Rectal smooth muscle tissue (tissue), 1 donor: ENCODE measurements at regions not wholly inside any gene's neighbourhood (a gene's known extent, or its start where the extent isn't known, plus 50 kb on each side); places are given as distances from the start of the nearest gene placed in this dataset.

Source experiments
- H3K27ac ChIP-seq: one replicate; pipeline ENCODE4 v1.7.0; 2013; ENCODE audit warnings: low read depth, low read length, inconsistent platforms
- H3K27me3 ChIP-seq: one replicate; pipeline ENCODE4 v1.7.0; 2013; ENCODE audit warnings: low read length; ENCODE audit not compliant: control insufficient read depth, insufficient read depth
- H3K36me3 ChIP-seq: one replicate; pipeline ENCODE4 v1.7.0; 2013; ENCODE audit warnings: low read length; ENCODE audit not compliant: control insufficient read depth, insufficient read depth
- H3K4me1 ChIP-seq: one replicate; pipeline ENCODE4 v1.7.0; 2013; ENCODE audit warnings: low read length; ENCODE audit not compliant: control insufficient read depth, insufficient read depth
- H3K4me3 ChIP-seq: one replicate; pipeline ENCODE4 v1.7.0; 2013; ENCODE audit warnings: low read length
- H3K9ac ChIP-seq: one replicate; pipeline ENCODE4 v1.7.0; 2013; ENCODE audit warnings: low read length

GRCh38 chr4:111579767-111580166 is 565.5 kb upstream of the FAM241A start:
- H3K4me1 ChIP-seq, result no peaks in the 10 kb centered on the region

DNA sequence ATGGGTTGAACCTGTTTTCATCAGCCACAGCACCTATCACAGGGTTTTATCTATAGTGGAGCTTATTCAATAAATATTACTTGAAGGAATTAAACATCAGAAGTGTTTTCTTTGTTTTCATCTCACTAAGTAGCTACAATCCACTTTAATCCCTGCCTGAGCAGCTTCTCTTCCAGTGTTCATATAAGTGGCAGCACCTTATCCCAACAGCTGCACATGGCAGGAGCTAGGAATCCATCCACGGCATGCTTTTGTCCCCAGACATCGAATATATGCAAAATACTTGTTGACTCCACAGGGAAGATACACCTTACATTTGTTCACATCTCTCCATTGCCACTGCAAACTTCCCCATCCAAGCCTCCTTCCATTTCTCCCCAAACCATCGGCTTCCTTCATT is 549.8 kb upstream of the FAM241A start:
- H3K36me3 ChIP-seq, result no peaks in the 10 kb centered on the region
- H3K27me3 ChIP-seq, result no peaks in the 10 kb centered on the region

More at GRCh38 chr4:111579767-111580166, 565.5 kb upstream of the FAM241A start:
- no peaks in the 10 kb centered on the region for H3K36me3 ChIP-seq
- no peak overlapping the region for H3K9ac ChIP-seq
- no peaks in the 10 kb centered on the region for H3K27me3 ChIP-seq
- no peak overlapping the region for H3K4me3 ChIP-seq
- H3K27ac ChIP-seq, result no peak overlapping the region

GRCh38 chr4:111596491-111596890 is 548.8 kb upstream of the FAM241A start:
- Histone ChIP-seq H3K36me3 (no peaks in the 10 kb centered on the region), H3K27ac (no peak overlapping the region), H3K4me3 (no peak overlapping the region), H3K9ac (no peak overlapping the region), H3K27me3 (no peaks in the 10 kb centered on the region), H3K4me1 (no peaks in the 10 kb centered on the region)

More for the DNA sequence above, 549.8 kb upstream of the FAM241A start:
- Histone ChIP-seq H3K4me3 (no peak overlapping the region), H3K4me1 (no peaks in the 10 kb centered on the region), H3K27ac (no peak overlapping the region), H3K9ac (no peak overlapping the region)

DNA sequence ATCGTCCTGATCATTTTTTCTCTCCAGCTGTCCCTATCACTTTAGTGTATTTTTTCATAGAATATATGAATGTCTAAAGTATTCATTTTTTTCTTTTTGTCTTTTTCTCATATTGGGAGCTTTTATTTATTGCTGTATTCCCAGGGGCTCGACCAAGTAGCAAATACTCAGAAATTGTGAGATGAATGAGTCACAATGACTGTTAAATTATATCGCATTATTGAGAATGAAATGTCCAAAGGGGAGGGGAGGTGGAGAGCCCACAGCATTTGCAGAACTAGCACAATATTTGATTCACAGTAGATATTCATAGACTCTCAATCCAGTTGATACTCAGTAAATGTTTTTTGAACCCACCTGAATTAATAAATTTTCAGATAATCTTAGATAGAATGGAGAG is 543.6 kb upstream of the FAM241A start:
- Histone ChIP-seq H3K4me1 (no peaks in the 10 kb centered on the region), H3K4me3 (no peak overlapping the region), H3K27ac (no peak overlapping the region), H3K9ac (no peak overlapping the region), H3K36me3 (no peaks in the 10 kb centered on the region), H3K27me3 (no peaks in the 10 kb centered on the region)

GRCh38 chr4:111602848-111603247 is 542.4 kb upstream of the FAM241A start:
- no peaks in the 10 kb centered on the region for H3K27me3 ChIP-seq
- H3K4me1 ChIP-seq, result no peaks in the 10 kb centered on the region
- no peak overlapping the region for H3K4me3 ChIP-seq
- no peak overlapping the region for H3K9ac ChIP-seq
- H3K36me3 ChIP-seq, result no peaks in the 10 kb centered on the region
- no peak overlapping the region for H3K27ac ChIP-seq

DNA sequence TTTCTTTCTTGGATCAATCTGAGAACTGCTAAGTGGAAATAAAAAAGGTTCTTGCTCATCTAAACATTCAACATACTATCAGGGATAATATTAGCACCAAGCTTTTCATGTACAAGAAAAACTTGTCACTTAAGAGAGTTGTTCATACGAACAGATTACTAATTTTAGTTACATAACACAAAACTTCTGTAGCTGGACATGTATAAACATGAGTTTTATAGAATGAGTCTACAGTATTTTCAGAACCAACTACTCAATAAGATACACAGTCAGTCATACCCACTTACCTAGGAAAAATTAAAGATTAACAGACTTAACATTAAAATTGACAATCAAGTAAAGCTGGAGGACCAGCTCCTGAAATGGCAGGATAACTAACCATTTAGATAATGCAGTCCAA is 540.1 kb upstream of the FAM241A start:
- no peak overlapping the region for H3K4me3 ChIP-seq
- H3K27me3 ChIP-seq, result no peaks in the 10 kb centered on the region
- H3K9ac ChIP-seq, result no peak overlapping the region
- no peaks in the 10 kb centered on the region for H3K36me3 ChIP-seq
- no peak overlapping the region for H3K27ac ChIP-seq
- no peaks in the 10 kb centered on the region for H3K4me1 ChIP-seq

DNA sequence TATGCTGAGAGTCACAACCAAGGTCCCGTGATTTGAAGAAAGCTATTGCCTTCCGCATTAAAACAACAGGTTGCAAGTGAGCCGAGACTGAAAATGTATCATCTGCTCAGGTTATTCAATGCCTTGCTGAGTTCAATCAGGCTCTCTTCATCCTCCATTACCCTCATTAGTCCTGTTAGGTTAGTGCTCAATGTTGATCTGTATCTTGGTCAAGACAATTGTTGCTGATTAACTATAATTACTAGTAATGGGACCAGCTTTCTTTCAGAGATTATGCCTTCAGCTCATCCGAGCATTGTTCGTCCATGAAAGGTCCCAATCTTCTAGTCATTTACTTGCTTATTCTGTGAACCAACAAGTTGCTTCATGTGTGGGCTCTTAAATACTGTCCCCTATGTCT is 534.6 kb upstream of the FAM241A start:
- no peaks in the 10 kb centered on the region for H3K4me1 ChIP-seq
- H3K27me3 ChIP-seq, result no peaks in the 10 kb centered on the region
- no peak overlapping the region for H3K27ac ChIP-seq
- H3K36me3 ChIP-seq, result no peaks in the 10 kb centered on the region
- no peak overlapping the region for H3K9ac ChIP-seq
- no peak overlapping the region for H3K4me3 ChIP-seq

DNA sequence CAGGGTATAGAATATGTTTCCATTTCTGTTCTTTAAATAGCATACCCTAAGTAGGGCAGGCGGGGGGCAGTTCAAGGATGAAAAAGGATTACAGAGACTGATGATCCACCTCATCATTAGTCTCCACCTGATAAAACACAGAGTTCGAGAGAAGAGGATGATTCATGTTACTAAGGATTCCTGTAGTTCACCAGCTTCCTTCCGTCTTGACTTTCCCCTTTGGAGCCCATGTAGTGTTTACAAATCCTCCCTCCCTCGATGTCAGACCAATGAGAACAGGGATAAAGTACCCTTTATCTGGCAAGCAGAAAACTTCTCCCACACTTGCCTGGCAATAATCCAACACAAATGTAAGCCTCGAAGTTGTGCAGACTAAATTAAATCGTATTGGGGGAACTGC is 526.3 kb upstream of the FAM241A start:
- no peak overlapping the region for H3K27ac ChIP-seq
- H3K4me3 ChIP-seq, result no peak overlapping the region
- no peak overlapping the region for H3K9ac ChIP-seq
- no peaks in the 10 kb centered on the region for H3K4me1 ChIP-seq
- no peaks in the 10 kb centered on the region for H3K36me3 ChIP-seq
- H3K27me3 ChIP-seq, result no peaks in the 10 kb centered on the region

DNA sequence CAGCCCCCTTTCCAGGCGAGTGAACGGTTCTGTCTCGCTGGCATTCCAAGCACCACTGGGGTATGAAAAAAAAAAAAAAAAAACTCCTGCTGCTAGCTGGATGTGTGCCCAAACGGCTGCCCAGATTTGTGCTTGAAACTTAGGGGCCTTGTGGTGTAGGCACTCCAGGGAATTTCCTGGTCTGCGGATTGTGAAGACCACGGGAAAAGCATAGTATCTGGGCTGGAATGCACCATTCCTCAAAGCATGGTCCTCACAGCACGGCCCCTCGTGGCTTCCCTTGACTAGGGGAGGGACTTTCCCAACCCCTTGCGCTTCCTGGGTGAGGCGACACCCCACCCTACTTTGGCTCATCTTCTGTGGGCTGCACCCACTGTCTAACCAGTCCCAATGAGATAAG is 516.8 kb upstream of the FAM241A start:
- H3K27ac ChIP-seq, result no peak overlapping the region
- H3K36me3 ChIP-seq, result no peaks in the 10 kb centered on the region
- H3K27me3 ChIP-seq, result no peaks in the 10 kb centered on the region
- no peak overlapping the region for H3K9ac ChIP-seq
- no peaks in the 10 kb centered on the region for H3K4me1 ChIP-seq
- H3K4me3 ChIP-seq, result no peak overlapping the region

- H3K4me1 ChIP-seq, result no peaks in the 10 kb centered on the region
- no peak overlapping the region for H3K9ac ChIP-seq
- no peak overlapping the region for H3K4me3 ChIP-seq
Observed at GRCh38 chr4:111630705-111631104, 514.5 kb upstream of the FAM241A start.

GRCh38 chr4:111631215-111631999 is 513.8 kb upstream of the FAM241A start:
- H3K27ac ChIP-seq, result no peak overlapping the region
- no peak overlapping the region for H3K4me3 ChIP-seq
- no peaks in the 10 kb centered on the region for H3K4me1 ChIP-seq
- no peaks in the 10 kb centered on the region for H3K36me3 ChIP-seq
- no peak overlapping the region for H3K9ac ChIP-seq
- no peaks in the 10 kb centered on the region for H3K27me3 ChIP-seq

More at GRCh38 chr4:111630705-111631104, 514.5 kb upstream of the FAM241A start:
- no peaks in the 10 kb centered on the region for H3K27me3 ChIP-seq
- H3K36me3 ChIP-seq, result no peaks in the 10 kb centered on the region
- H3K27ac ChIP-seq, result no peak overlapping the region

DNA sequence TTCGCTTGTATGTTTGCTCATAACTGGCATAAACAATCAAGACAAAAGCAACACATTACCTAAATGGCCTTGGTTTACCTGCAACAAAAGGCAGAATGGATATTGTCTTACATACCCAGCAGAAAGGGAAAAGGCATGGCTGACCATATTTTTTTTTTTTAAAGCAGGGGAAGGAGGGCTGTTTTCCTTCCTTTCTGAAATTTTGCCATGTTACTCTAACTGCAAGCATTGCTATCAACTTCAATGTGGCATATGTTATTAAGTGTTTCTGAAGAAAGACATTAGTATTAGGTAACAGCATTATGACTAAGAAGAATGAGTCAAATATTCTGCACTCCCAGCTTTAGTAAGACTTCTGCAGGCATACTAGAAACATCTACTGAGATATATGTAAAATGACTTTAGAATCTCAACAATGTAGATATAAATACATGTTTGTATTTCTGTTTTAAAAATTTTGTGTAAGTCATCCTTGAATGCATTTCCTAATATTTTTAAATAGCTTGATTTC is 512.6 kb upstream of the FAM241A start:
- Histone ChIP-seq H3K36me3 (no peaks in the 10 kb centered on the region), H3K27me3 (no peaks in the 10 kb centered on the region), H3K9ac (no peak overlapping the region), H3K4me3 (no peak overlapping the region), H3K4me1 (no peaks in the 10 kb centered on the region), H3K27ac (no peak overlapping the region)

- Histone ChIP-seq H3K4me1 (no peaks in the 10 kb centered on the region), H3K27ac (no peak overlapping the region), H3K4me3 (no peak overlapping the region), H3K36me3 (no peaks in the 10 kb centered on the region), H3K27me3 (no peaks in the 10 kb centered on the region), H3K9ac (no peak overlapping the region)
Observed at GRCh38 chr4:111633663-111634266, 511.5 kb upstream of the FAM241A start.
